Transverse colon (tissue), 4 donors: ENCODE measurements at regions not wholly inside any gene's neighbourhood (a gene's known extent, or its start where the extent isn't known, plus 50 kb on each side); places are given as distances from the start of the nearest gene placed in this dataset.

Experiments used
- DNase-seq: peaks from one replicate; pipeline ENCODE4 v3.0.0-alpha.2; 2019
- H3K27ac ChIP-seq, 4 donors: fragments of 200-600 bp; sonication (generic); 2 replicates each; pipeline ENCODE4 v1.5.1; 2016 to 2018; ENCODE audit warnings: inconsistent platforms in 4 of 4
- H3K27me3 ChIP-seq: fragments of 200-600 bp; sonication (generic); 2 replicates; pipeline ENCODE4 v1.5.1; 2017; ENCODE audit warnings: inconsistent platforms
- H3K36me3 ChIP-seq, 4 donors: fragments of 200-600 bp; sonication (generic); 2 replicates each; pipeline ENCODE4 v1.5.1; 2017 to 2019; ENCODE audit warnings: inconsistent platforms in 4 of 4
- H3K4me1 ChIP-seq, 4 donors: fragments of 200-600 bp; sonication (generic); 2 replicates each; pipeline ENCODE4 v1.5.1; 2017 to 2020; ENCODE audit warnings: inconsistent platforms in 4 of 4
- H3K4me3 ChIP-seq, 4 donors: fragments of 200-600 bp; sonication (generic); 1 replicate in 1 of 4; 2 replicates in 3 of 4; pipeline versions ENCODE4 v1.5.1 to v1.6.1; 2017 to 2019; ENCODE audit warnings: inconsistent platforms in 4 of 4
- H3K9me3 ChIP-seq, 2 donors: fragments of 200-600 bp; sonication (generic); 2 replicates each; pipeline ENCODE4 v1.5.1; 2017 to 2019; ENCODE audit warnings: inconsistent platforms in 2 of 2
- EP300 ChIP-seq: sonication (generic); formaldehyde crosslinking; IDR thresholded peaks from one replicate; pipeline ENCODE4 v1.6.1; 2017; ENCODE audit warnings: antibody characterized with exemption, low read depth
- POLR2A ChIP-seq: fragments of 450-650 bp; IDR thresholded peaks from one replicate; pipeline ENCODE4 v1.6.1; 2016; ENCODE audit warnings: antibody characterized with exemption, mild to moderate bottlenecking, moderate library complexity
- POLR2AphosphoS5 ChIP-seq, 3 donors: sonication (generic); formaldehyde crosslinking; IDR thresholded peaks; one replicate each; pipeline ENCODE4 v1.6.1; 2016; ENCODE audit warnings: antibody characterized with exemption in 3 of 3
- WGBS, 2 donors: methylation state at CpG; one replicate each; pipeline ENCODE4 v1.1.5; 2018; ENCODE audit warnings: low coverage in 1 of 2; 5-methylcytosine and 5-hydroxymethylcytosine counted together
- in situ Hi-C, 4 donors: fragments of 200-750 bp; cut with MboI; loops; one replicate each; pipeline versions ENCODE4 v1.15.0 to v1.15.1; 2017; ENCODE audit warnings: low sequenced_read_pairs in 3 of 4, low pct_ligation_motif_present in 1 of 4, low pct_unique_long_range_greater_than_20kb in 1 of 4
- intact Hi-C: fragments of 100-400 bp; cut with DNase I; formaldehyde crosslinking; loops from one replicate; pipeline ENCODE4 v1.15.1; 2023; ENCODE audit warnings: low total_unique reads
- TF ChIP-seq, protein P1 (sequence below), 5 experiments: fragments of 200-600 bp in 3 of 5; fragments of 450-650 bp in 2 of 5; sonication (generic) in 3 of 5; IDR thresholded peaks; 1 replicate in 2 of 5; 2 replicates in 3 of 5; pipeline ENCODE4 v1.5.1; 2016 to 2017; ENCODE audit warnings: antibody characterized with exemption in 5 of 5, inconsistent platforms in 3 of 5, mild to moderate bottlenecking in 2 of 5, moderate library complexity in 1 of 5

DNA sequence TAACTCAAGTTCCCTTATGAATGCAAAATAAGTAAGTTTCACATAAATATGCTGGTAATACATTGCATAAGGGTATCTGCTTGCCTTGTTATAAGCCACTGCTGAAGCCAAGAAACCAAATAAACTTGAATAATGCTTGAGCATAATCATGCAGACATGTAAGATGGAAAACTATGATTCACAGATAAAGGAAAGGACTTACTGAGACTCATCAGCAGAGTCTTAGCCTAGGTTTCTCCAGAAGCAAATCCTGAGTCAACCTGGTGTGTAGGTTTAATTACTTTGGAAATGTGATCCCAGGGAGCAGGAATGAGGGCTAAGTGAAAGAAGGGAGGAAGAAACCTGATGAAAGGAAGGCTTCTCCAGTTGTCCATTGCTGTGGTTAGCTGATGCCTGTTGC, 107.7 kb upstream of the BTG1 start:
- H3K4me3 ChIP-seq = no peak overlapping the region
- in situ Hi-C loops (no loop called here), intact Hi-C loops (no loop called here)
- DNase-seq = no peak
- no peaks in the 10 kb centered on the region for H3K27me3 ChIP-seq
- H3K27ac ChIP-seq = no peak overlapping the region
- TF ChIP-seq EP300 (no peak), POLR2A (no peak), POLR2AphosphoS5 (IDR thresholded peaks at IDR 0.05) (no peak)
- TF ChIP-seq, protein P1, sequence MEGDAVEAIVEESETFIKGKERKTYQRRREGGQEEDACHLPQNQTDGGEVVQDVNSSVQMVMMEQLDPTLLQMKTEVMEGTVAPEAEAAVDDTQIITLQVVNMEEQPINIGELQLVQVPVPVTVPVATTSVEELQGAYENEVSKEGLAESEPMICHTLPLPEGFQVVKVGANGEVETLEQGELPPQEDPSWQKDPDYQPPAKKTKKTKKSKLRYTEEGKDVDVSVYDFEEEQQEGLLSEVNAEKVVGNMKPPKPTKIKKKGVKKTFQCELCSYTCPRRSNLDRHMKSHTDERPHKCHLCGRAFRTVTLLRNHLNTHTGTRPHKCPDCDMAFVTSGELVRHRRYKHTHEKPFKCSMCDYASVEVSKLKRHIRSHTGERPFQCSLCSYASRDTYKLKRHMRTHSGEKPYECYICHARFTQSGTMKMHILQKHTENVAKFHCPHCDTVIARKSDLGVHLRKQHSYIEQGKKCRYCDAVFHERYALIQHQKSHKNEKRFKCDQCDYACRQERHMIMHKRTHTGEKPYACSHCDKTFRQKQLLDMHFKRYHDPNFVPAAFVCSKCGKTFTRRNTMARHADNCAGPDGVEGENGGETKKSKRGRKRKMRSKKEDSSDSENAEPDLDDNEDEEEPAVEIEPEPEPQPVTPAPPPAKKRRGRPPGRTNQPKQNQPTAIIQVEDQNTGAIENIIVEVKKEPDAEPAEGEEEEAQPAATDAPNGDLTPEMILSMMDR (IDR thresholded peaks at IDR 0.05) = no peak
- H3K36me3 ChIP-seq = no peaks in the 10 kb centered on the region
- H3K9me3 ChIP-seq = no peaks in the 10 kb centered on the region
- no peaks in the 10 kb centered on the region for H3K4me1 ChIP-seq

DNA sequence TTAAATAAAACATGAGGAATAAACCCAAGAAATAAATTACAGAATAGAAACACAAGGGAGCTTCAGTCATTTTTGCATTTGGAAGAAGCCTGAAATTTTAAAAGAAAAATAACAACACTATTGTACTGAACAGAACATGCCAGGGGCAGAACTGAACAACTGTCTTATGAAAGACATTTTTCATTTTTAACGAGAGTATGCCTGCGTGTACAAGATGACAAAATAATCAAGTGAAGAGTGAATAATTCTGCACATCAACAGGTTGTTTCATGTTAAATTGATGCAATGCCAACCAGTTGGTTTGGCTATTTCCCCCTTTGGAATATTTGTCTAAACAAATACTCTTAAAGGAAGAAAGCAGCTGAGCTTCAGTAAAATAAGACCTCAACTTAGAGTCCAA, 103.3 kb upstream of the BTG1 start:
- Histone ChIP-seq H3K36me3 (no peaks in the 10 kb centered on the region), H3K9me3 (no peaks in the 10 kb centered on the region), H3K27ac (no peak overlapping the region), H3K27me3 (no peaks in the 10 kb centered on the region), H3K4me1 (peaks cover 0 to 9% (median 0%) of the 10 kb centered on the region in 4 donors), H3K4me3 (no peak overlapping the region)
- DNase-seq = no peak
- WGBS, 2 donors = 79 to 81% methylated on average over 2 of the region's 2 CpGs
- TF ChIP-seq POLR2AphosphoS5 (IDR thresholded peaks at IDR 0.05) (no peak), POLR2A (no peak), EP300 (no peak)
- TF ChIP-seq, protein P1 (IDR thresholded peaks at IDR 0.05) = no peak
- in situ Hi-C loops = no loop called here
- intact Hi-C loops = loop anchor here (10.0 kb wide), 2 partner anchors 104 to 316 kb away; partner anchors contain the start of gene BTG1

DNA sequence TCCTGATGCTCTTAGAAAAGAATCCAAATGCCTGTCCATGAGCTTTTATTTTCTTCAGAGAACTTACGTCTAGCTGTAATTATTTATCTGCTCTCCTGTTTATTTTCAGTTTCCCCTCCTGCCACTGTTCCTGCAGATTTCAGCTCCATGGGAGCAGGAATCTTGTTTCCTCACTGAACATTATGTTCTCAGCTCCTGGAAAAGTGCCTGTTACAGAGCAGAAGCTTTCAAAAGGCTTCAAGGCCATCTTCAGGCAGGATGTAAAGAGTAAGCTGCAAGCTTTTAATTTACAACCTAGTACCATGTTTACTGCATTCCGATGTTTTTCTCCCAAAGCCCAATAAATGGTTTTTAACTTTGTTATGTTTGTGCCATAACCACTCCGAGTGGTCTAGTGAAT, 98.4 kb upstream of the BTG1 start:
- Histone ChIP-seq H3K27ac (peak overlapping the region; percentile 47 to 72 (median 66)), H3K9me3 (no peaks in the 10 kb centered on the region), H3K36me3 (no peaks in the 10 kb centered on the region), H3K27me3 (no peaks in the 10 kb centered on the region), H3K4me1 (peaks cover 0 to 18% (median 0%) of the 10 kb centered on the region in 4 donors), H3K4me3 (no peak overlapping the region)
- intact Hi-C loops (loop anchor here (10.0 kb wide), 2 partner anchors 99 to 321 kb away; partner anchors contain the start of gene BTG1), in situ Hi-C loops (no loop called here)
- TF ChIP-seq, protein P1 (IDR thresholded peaks at IDR 0.05) = no peak
- TF ChIP-seq EP300 = peak; percentile 55
- TF ChIP-seq POLR2AphosphoS5 (IDR thresholded peaks at IDR 0.05) = peak; percentile 69 to 82 (median 76)
- no peak for TF ChIP-seq POLR2A
- no peak for DNase-seq
- 56 to 62% methylated on average over 3 of the region's 3 CpGs for WGBS, 2 donors

DNA sequence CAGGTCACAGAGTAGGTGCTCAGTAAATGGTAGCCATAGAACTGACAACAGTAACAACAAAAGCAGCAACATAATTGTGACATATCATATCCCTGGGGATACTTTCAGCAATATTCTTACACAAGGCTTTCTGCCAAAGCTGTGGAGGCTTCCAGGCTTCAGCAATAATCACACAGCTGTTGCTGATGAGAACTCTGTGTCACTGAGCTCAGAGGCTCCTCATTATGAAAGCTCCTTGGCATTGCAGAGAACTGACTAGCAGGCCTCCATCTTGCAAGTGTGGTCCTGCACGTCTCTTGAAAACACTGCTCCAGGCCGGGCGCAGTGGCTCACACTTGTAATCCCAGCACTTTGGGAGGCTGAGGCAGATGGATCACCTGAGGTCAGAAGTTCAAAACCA, 97.3 kb upstream of the BTG1 start:
- Histone ChIP-seq H3K36me3 (no peaks in the 10 kb centered on the region), H3K4me3 (no peak overlapping the region), H3K4me1 (peaks cover 0 to 18% (median 0%) of the 10 kb centered on the region in 4 donors), H3K27me3 (no peaks in the 10 kb centered on the region), H3K9me3 (no peaks in the 10 kb centered on the region), H3K27ac (peak overlapping the region; percentile 47 to 72 (median 66))
- TF ChIP-seq EP300 (no peak), POLR2AphosphoS5 (IDR thresholded peaks at IDR 0.05) (no peak), POLR2A (no peak)
- TF ChIP-seq, protein P1 (IDR thresholded peaks at IDR 0.05) = no peak
- 94% methylated on average over 3 of the region's 3 CpGs; no CpG with 5 or more reads in 1 of the 2 donors for WGBS, 2 donors
- no peak for DNase-seq
- in situ Hi-C loops (no loop called here), intact Hi-C loops (loop anchor here (10.0 kb wide), 2 partner anchors 98 to 322 kb away; partner anchors contain the start of gene BTG1)
